ENCODE measurements at regions not wholly inside any gene's neighbourhood (a gene's known extent, or its start where the extent isn't known, plus 50 kb on each side); places are given as distances from the start of the nearest gene placed in this dataset.

DNA sequence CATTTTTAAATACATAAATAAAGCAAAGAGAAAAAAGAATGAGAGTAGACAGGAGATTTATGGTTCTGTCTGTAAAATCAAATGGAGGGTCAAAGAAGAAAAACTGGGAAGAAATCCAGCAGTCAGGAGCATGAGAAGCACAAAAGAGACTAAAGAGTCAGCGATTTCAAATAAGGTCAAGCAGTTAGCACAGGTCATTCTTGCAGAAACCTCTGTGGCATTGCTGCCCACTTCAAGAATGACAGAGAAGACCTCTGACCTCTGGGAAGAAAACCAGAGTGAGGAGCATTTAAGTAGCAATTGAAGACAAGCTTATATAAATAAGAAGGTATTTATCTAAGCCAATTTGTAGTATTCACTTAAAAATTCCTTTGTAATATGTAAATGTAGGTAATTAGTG is 172.0 kb upstream of the SPOPL start:
- TF ChIP-seq, protein P1, sequence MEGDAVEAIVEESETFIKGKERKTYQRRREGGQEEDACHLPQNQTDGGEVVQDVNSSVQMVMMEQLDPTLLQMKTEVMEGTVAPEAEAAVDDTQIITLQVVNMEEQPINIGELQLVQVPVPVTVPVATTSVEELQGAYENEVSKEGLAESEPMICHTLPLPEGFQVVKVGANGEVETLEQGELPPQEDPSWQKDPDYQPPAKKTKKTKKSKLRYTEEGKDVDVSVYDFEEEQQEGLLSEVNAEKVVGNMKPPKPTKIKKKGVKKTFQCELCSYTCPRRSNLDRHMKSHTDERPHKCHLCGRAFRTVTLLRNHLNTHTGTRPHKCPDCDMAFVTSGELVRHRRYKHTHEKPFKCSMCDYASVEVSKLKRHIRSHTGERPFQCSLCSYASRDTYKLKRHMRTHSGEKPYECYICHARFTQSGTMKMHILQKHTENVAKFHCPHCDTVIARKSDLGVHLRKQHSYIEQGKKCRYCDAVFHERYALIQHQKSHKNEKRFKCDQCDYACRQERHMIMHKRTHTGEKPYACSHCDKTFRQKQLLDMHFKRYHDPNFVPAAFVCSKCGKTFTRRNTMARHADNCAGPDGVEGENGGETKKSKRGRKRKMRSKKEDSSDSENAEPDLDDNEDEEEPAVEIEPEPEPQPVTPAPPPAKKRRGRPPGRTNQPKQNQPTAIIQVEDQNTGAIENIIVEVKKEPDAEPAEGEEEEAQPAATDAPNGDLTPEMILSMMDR (IDR thresholded peaks at IDR 0.05): no peak
- peaks cover 25% of the 10 kb centered on the region for H3K4me1 Mint-ChIP-seq
- H3K4me3 Mint-ChIP-seq: no peak overlapping the region
- H3K36me3 Mint-ChIP-seq (ENCODE audit: low read depth): no peaks in the 10 kb centered on the region
- no peaks in the 10 kb centered on the region for H3K27me3 Mint-ChIP-seq (ENCODE audit: low read depth, poor library complexity)
- H3K9me3 Mint-ChIP-seq: no peaks in the 10 kb centered on the region
- DNase-seq: no peak
- H3K27ac Mint-ChIP-seq: peak overlapping the region; percentile 30

DNA sequence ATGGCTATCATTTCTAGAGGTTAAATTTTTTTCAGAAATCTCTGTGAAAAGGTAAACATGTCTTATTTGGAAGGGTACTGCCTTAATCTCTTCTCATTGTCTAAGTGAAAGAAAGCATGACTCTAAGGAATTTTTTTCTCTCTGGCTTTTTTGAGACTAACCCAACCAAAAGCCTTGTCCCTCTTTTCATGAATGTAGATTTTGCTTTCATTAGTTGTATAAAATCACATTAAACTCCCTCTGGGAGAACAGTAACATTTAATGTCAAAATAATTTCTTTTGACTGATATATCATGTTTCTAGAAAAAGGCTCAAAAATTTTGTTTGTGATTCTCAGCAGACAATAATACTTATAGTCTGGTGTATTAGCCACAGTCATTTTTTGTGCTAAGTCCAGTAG is 168.4 kb upstream of the SPOPL start:
- no peaks in the 10 kb centered on the region for H3K36me3 Mint-ChIP-seq (ENCODE audit: low read depth)
- peaks cover 49% of the 10 kb centered on the region for H3K4me1 Mint-ChIP-seq
- H3K27me3 Mint-ChIP-seq (ENCODE audit: low read depth, poor library complexity): no peaks in the 10 kb centered on the region

DNA sequence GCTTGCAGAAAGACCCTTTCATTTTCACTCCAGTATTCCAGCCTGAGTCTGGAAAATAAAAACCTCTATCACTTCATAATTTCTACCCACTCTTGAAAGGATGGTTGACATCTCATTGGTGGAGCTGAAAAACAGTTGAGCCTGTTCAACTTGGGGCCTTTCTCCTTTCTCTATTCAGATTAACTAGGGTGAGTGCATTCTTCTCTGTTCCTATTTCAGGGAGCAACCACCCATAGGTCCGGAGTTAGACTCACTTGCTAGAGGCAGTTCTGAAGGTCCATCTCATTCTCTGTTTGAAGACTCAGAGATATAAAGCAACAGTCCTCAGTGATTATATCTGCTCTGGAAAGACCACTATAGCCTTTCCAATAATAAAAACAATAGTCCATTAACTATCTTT is 167.9 kb upstream of the SPOPL start:
- no peaks in the 10 kb centered on the region for H3K27me3 Mint-ChIP-seq (ENCODE audit: low read depth, poor library complexity)
- H3K27ac Mint-ChIP-seq: no peak overlapping the region
- no peaks in the 10 kb centered on the region for H3K9me3 Mint-ChIP-seq

More for the DNA sequence above, 168.4 kb upstream of the SPOPL start:
- H3K27ac Mint-ChIP-seq: no peak overlapping the region
- H3K4me3 Mint-ChIP-seq: no peak overlapping the region
- TF ChIP-seq, protein P1 (IDR thresholded peaks at IDR 0.05): no peak
- DNase-seq: no peak
- no peaks in the 10 kb centered on the region for H3K9me3 Mint-ChIP-seq

DNA sequence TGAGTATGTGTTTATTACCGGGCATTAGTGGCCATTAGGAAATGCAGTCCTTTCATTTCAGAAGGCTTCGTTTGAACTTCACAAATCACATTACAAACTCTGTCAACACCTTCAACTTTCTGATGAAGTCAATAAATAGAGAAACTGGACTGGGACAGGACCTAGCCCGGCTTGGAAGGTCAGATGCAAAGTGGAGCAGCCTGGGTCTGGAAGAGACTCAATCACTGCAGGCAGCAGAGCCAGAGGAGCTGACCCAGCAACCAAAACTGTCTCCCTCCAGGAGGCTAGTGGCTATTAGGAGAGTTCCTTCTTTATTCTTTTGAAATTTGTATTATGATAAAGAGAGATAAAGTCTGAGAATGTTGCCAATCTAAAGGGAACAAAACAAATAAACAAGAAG is 167.2 kb upstream of the SPOPL start:
- Mint-ChIP-seq H3K4me1 (peaks cover 44% of the 10 kb centered on the region), H3K4me3 (no peak overlapping the region), H3K9me3 (no peaks in the 10 kb centered on the region), H3K36me3 (ENCODE audit: low read depth) (no peaks in the 10 kb centered on the region), H3K27ac (no peak overlapping the region), H3K27me3 (ENCODE audit: low read depth, poor library complexity) (no peaks in the 10 kb centered on the region)
- DNase-seq: no peak
- TF ChIP-seq, protein P1 (IDR thresholded peaks at IDR 0.05): no peak

More for the DNA sequence above, 167.9 kb upstream of the SPOPL start:
- Mint-ChIP-seq H3K4me3 (no peak overlapping the region), H3K4me1 (peaks cover 49% of the 10 kb centered on the region), H3K36me3 (ENCODE audit: low read depth) (no peaks in the 10 kb centered on the region)
- TF ChIP-seq, protein P1 (IDR thresholded peaks at IDR 0.05): no peak
- no peak for DNase-seq

DNA sequence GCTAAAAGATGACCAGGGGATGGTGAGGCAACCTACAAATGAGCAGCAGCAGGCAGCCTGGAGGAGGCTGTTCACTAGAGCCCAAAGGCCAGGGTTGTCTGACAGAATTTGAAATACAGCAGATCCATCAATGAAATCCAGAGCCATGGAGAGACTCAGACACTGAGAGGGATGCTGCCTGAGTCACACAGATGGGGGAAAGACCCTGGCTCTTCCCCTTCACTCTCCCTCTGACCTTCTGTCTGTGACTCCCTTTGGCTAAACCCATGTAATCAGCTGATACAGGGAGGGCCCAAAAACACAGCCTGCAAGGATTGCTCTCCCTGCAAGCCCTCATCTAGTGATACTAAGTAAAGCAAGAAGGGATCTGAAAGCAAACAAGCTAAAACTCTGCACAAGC is 166.5 kb upstream of the SPOPL start:
- Mint-ChIP-seq H3K36me3 (ENCODE audit: low read depth) (no peaks in the 10 kb centered on the region), H3K4me3 (no peak overlapping the region), H3K9me3 (no peaks in the 10 kb centered on the region), H3K4me1 (peaks cover 38% of the 10 kb centered on the region), H3K27ac (peak overlapping the region; percentile 80), H3K27me3 (ENCODE audit: low read depth, poor library complexity) (no peaks in the 10 kb centered on the region)
- TF ChIP-seq, protein P1 (IDR thresholded peaks at IDR 0.05): no peak
- no peak for DNase-seq

DNA sequence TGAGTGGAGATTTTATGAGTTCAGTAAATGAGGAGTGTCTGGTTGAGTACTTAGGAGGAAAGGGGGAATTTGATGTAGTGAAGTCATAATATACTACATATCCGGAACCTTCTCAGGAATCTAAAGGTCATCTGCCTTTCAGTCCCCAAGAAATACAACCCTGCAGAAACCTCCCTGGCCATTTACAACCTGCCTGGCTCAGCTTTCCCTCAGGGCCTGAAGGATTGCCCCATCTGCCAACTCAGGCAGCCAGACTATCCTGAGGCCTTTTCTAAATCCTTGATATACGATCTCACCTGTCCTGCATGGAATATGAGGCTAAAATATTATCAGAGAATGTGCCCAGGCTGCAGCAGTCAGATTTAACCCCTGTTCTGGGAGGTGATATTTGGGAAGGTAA is 165.4 kb upstream of the SPOPL start:
- H3K9me3 Mint-ChIP-seq: no peaks in the 10 kb centered on the region
- DNase-seq: no peak
- no peaks in the 10 kb centered on the region for H3K36me3 Mint-ChIP-seq (ENCODE audit: low read depth)
- H3K27ac Mint-ChIP-seq: peak overlapping the region; percentile 90
- no peak overlapping the region for H3K4me3 Mint-ChIP-seq
- TF ChIP-seq, protein P1 (IDR thresholded peaks at IDR 0.05): no peak
- peaks cover 30% of the 10 kb centered on the region for H3K4me1 Mint-ChIP-seq
- H3K27me3 Mint-ChIP-seq (ENCODE audit: low read depth, poor library complexity): no peaks in the 10 kb centered on the region

Measured in nephron progenitor cell (in vitro differentiated cells).